Epithelial cell of esophagus (primary cell): ENCODE measurements at regions not wholly inside any gene's neighbourhood (a gene's known extent, or its start where the extent isn't known, plus 50 kb on each side); places are given as distances from the start of the nearest gene placed in this dataset.

Source experiments
- DNase-seq: peaks from one replicate; pipeline ENCODE4 v3.0.0; 2010; ENCODE audit warnings: low read depth
- H3K4me3 ChIP-seq: 2 replicates; pipeline ENCODE4 v1.5.1; 2011; ENCODE audit warnings: mild to moderate bottlenecking, low read length, control low read depth
- TF ChIP-seq, protein P1 (sequence below): IDR thresholded peaks from 2 replicates; pipeline ENCODE4 v1.5.1; 2011; ENCODE audit warnings: low read depth, mild to moderate bottlenecking, low read length, control low read depth, inconsistent platforms; ENCODE audit not compliant: insufficient read depth; ENCODE audit errors: missing control alignments

- DNase-seq = no peak
- no peak overlapping the region for H3K4me3 ChIP-seq
- TF ChIP-seq, protein P1, sequence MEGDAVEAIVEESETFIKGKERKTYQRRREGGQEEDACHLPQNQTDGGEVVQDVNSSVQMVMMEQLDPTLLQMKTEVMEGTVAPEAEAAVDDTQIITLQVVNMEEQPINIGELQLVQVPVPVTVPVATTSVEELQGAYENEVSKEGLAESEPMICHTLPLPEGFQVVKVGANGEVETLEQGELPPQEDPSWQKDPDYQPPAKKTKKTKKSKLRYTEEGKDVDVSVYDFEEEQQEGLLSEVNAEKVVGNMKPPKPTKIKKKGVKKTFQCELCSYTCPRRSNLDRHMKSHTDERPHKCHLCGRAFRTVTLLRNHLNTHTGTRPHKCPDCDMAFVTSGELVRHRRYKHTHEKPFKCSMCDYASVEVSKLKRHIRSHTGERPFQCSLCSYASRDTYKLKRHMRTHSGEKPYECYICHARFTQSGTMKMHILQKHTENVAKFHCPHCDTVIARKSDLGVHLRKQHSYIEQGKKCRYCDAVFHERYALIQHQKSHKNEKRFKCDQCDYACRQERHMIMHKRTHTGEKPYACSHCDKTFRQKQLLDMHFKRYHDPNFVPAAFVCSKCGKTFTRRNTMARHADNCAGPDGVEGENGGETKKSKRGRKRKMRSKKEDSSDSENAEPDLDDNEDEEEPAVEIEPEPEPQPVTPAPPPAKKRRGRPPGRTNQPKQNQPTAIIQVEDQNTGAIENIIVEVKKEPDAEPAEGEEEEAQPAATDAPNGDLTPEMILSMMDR = no peak
Measured at GRCh38 chr4:176967586-176967985, 174.9 kb upstream of the VEGFC start.

DNA sequence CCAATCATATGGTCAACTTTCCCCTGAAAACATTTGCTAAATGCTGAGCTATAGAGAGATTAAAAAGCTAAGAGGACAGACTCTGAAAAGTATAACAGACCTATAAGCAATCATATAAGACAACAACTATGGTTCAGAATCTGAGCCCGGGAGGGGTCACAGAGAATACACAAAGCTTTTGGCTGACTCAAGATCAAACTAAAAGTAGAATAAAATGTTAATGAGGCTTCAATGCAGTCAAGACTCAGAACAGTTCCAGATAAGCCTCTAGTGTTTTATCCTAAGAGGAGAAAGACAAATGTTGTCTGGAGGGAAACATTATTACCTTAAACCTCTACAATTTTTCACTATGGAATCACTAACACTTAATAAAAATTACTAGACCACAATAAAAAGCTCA lies 175.4 kb upstream of the VEGFC start:
- TF ChIP-seq, protein P1 = no peak
- H3K4me3 ChIP-seq = no peak overlapping the region
- DNase-seq = no peak

GRCh38 chr4:176969011-176969410 lies 176.3 kb upstream of the VEGFC start:
- TF ChIP-seq, protein P1 = no peak
- H3K4me3 ChIP-seq = no peak overlapping the region
- no peak for DNase-seq

DNA sequence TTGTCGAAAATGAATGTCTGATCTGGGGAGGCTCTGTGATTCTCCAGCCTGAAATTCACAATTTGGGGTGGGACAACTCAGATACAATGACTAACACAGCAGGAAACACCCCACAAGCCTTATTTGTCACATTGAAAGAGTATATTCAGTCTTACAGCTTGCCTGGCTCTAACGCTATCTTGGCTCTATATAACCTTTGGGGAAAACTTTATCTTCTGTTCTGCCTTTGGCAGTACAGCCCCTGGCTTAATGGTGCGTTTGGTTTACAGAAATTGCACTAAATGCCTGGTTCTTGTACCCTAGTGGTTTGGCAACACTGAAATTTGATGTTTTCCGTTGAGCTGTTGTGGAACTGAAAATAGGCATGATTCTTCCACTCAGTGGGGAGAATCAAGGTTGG lies 178.1 kb upstream of the VEGFC start:
- no peak for DNase-seq
- TF ChIP-seq, protein P1 = no peak
- no peak overlapping the region for H3K4me3 ChIP-seq

- H3K4me3 ChIP-seq = no peak overlapping the region
- no peak for DNase-seq
- TF ChIP-seq, protein P1 = no peak
Measured at GRCh38 chr4:176971576-176972115, 178.9 kb upstream of the VEGFC start.

DNA sequence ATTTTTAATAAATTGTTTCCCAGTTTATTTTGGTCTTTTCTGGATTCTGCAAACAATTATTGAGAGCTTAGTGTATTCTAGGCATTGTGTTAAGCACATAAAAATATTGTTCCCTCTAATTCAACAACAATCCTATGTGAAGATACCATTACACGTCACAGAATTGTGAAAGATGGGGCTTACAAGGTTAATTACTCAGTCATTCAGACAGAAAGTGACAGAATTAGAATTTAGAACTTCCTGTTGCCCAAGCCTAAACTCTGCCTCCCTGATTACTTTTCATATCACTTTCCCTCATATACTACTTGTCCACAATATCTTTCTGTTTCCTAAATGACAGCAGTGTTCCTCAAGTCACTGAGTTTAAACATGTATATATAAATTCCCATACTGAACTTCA lies 186.7 kb upstream of the VEGFC start:
- no peak for DNase-seq
- no peak overlapping the region for H3K4me3 ChIP-seq
- TF ChIP-seq, protein P1 = no peak

- no peak overlapping the region for H3K4me3 ChIP-seq
- TF ChIP-seq, protein P1 = no peak
- DNase-seq = no peak
Measured at GRCh38 chr4:176981074-176981473, 188.4 kb upstream of the VEGFC start.
